GM19324 (cell line): ENCODE measurements at regions not wholly inside any gene's neighbourhood (a gene's known extent, or its start where the extent isn't known, plus 50 kb on each side); places are given as distances from the start of the nearest gene placed in this dataset.

ENCODE experiments used
- ATAC-seq: cut with Tn5 transposase; IDR thresholded peaks from one replicate; pipeline ENCODE4 v1.9.1; 2021; ENCODE audit warnings: mild to moderate bottlenecking, moderate library complexity; ENCODE audit not compliant: unreplicated experiment, low FRiP score

- ATAC-seq, result no peak
Observed at GRCh38 chrX:5549512-5549911, 679.2 kb downstream of the NLGN4X start.

GRCh38 chrX:5537098-5537497 lies 691.6 kb downstream of the NLGN4X start:
- no peak for ATAC-seq

- no peak for ATAC-seq
Observed at GRCh38 chrX:5536261-5536660, 692.4 kb downstream of the NLGN4X start.

GRCh38 chrX:5528057-5528456 lies 700.6 kb downstream of the NLGN4X start:
- ATAC-seq, result no peak

- ATAC-seq, result no peak
Observed at GRCh38 chrX:5526191-5526590, 702.5 kb downstream of the NLGN4X start.

GRCh38 chrX:5490786-5491563 lies 737.7 kb downstream of the NLGN4X start:
- ATAC-seq, result no peak

- no peak for ATAC-seq
Observed at GRCh38 chrX:5474282-5474681, 754.4 kb downstream of the NLGN4X start.

- ATAC-seq, result no peak
Observed at GRCh38 chrX:5458300-5458842, 770.3 kb downstream of the NLGN4X start.

- ATAC-seq, result no peak
Observed at GRCh38 chrX:5449323-5449722, 779.3 kb downstream of the NLGN4X start.

GRCh38 chrX:5431823-5432222 lies 796.8 kb downstream of the NLGN4X start:
- no peak for ATAC-seq

- ATAC-seq, result no peak
Observed at GRCh38 chrX:5425119-5425518, 803.5 kb downstream of the NLGN4X start.

GRCh38 chrX:5417381-5417780 lies 811.3 kb downstream of the NLGN4X start:
- no peak for ATAC-seq

- no peak for ATAC-seq
Observed at GRCh38 chrX:5415738-5416137, 812.9 kb downstream of the NLGN4X start.

GRCh38 chrX:5409106-5409505 lies 819.6 kb downstream of the NLGN4X start:
- no peak for ATAC-seq

- ATAC-seq, result no peak
Observed at GRCh38 chrX:5402461-5402860, 826.2 kb downstream of the NLGN4X start.

GRCh38 chrX:5399403-5399802 lies 829.3 kb downstream of the NLGN4X start:
- ATAC-seq, result no peak

GRCh38 chrX:5397409-5397808 lies 831.3 kb downstream of the NLGN4X start:
- ATAC-seq, result no peak

GRCh38 chrX:5390376-5390775 lies 838.3 kb downstream of the NLGN4X start:
- no peak for ATAC-seq

- no peak for ATAC-seq
Observed at GRCh38 chrX:5388087-5388486, 840.6 kb downstream of the NLGN4X start.

GRCh38 chrX:5380426-5380825 lies 848.2 kb downstream of the NLGN4X start:
- no peak for ATAC-seq

- ATAC-seq, result no peak
Observed at GRCh38 chrX:5341902-5342301, 886.8 kb downstream of the NLGN4X start.

GRCh38 chrX:5337160-5337559 lies 891.5 kb downstream of the NLGN4X start:
- ATAC-seq, result no peak
